ENCODE measurements at regions not wholly inside any gene's neighbourhood (a gene's known extent, or its start where the extent isn't known, plus 50 kb on each side); places are given as distances from the start of the nearest gene placed in this dataset.

DNA sequence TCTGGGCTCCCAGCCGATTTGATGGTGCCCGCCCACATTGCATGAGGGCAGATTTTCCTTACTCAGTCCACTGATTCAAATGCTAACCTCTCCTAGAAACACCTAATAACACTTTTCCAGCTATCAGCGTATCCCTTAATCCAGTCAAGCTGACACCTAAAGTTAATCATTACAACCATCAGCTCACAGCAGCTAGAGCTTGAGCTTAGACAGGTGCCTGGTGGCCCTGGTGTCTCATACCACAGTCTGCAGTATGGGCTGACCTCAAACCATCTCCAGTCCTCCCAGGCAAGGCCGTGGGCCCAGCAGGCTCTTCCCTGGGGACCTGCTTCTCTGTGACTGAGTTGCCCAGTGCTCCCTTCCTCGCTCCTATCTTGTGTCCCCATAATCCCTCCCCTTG, 174.4 kb upstream of the NECTIN1 start:
- DNase-seq = no peak

DNA sequence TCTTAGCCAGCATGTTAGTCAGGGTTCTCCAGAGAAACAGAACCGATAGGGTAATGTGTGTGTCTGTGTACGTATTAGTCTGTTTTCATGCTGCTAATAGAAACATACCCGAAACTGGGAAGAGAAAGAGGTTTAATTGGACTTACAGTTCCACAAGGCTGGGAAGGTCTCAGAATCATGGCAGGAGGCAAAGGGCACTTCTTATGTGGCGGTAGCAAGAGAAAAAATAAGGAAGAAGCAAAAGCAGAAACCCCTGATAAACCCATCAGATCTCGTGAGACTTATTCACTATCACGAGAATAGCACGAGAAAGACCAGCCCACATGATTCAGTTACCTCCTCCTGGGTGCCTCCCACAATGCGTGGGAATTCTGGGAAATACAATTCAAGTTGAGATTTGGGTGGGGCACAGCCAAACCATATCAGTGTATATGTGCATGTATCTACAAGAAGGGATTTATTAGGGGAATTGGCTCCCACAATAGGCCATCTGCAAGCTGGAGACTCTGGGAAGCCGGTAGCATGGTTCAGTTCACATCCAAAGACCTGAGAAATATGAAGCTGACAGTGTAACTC, 173.7 kb upstream of the NECTIN1 start:
- no peak for DNase-seq

DNA sequence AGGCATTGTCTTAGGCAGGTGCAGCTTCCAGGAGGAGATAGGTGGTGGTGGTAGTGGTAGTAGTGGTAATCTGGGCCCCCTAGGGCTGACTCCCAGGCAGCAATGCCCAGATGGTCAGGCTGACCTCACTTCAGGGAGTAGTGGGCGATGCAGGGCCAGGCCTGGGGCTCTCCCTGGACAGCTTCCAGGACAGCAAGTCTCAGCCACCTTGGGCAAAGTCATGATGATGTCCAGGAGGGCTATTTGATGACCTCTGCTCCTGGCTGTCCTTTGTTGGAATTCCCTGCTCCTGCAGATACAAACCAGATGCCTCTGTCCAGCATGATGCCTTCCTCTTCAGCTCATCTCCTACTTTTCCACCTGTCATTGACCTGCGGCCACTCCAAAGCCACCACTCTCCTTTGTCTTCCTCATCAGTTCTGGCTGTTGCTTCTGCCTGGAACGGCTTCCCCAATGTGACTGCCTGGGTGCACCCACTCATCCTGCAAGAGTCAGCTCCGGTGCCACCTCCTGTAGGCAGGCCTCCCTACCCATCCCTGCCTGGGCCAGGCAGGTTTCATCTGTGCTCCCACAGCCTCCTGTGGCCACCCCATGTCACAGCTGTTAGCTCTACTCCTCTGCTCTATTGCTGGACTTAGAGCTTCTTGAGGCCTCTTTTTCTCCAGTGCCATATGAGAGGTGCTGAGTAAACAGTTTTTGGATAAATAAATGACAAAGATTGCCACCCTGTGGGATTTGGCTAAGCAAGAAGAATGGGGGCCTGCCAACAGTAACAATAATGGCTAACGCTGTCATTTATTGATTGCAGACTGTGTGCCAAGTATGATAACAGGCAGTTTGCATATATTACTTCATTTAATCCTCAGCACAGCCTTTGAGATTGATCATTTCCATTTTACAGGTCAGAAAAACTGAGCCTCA, 172.9 kb upstream of the NECTIN1 start:
- no peak for DNase-seq

DNA sequence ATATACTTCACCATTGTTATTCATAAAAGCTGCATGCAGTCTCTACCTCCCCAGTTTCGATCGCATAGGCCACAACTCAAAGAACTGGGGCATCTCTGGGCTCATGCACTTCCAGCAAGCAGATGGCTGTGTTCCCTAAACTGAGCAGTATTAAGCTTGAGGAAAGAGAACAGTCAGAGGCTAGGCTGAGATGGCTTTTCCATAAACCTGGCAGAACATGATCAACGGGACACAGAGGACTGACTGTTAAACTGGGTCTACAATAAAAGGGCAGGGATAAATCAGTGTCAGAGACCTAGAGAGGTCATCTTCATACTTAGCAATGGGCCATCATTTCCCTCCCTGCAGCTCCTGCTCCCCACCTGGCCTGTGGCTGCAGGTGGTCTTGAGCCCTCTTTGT, 171.0 kb upstream of the NECTIN1 start:
- no peak for DNase-seq

DNA sequence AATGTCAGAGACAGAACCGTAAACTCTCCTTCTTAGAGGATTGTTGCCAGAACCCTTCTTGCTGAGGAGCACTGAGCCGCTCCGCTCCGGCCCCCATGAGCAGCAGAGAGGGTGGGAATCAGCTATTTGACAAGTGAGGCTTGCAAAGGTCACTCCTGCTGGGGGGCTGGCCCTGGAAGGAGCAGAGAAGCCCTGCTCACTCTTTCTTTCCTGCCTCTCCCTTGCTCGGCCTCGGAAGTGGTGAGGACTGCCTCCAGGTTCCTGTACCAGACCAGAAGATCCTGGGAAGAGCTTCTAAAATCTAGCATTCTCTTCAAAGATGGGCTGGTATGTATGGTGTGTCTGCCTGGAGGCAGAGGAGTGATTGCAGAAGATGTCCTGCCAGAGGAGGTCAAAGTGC, 168.6 kb upstream of the NECTIN1 start:
- DNase-seq = no peak

DNA sequence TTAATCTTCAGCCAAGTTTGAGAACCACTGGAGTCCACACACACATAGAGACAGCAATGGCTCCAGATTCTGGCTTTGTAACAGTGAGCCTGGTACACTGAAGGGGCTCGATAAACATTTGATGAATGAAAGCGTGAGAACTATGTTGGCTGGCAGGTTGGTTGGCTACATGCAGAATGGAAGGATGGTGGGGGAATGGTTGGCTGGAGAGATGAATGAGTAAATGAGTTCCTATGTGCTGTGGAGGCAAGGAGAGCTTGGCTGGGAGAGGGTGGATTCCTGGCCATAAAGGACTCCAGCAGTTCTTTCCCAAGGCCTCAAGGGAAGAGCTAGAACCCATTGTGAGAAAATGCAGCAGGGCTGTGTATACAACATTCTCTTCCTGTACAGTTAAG, 168.0 kb upstream of the NECTIN1 start:
- no peak for DNase-seq

DNA sequence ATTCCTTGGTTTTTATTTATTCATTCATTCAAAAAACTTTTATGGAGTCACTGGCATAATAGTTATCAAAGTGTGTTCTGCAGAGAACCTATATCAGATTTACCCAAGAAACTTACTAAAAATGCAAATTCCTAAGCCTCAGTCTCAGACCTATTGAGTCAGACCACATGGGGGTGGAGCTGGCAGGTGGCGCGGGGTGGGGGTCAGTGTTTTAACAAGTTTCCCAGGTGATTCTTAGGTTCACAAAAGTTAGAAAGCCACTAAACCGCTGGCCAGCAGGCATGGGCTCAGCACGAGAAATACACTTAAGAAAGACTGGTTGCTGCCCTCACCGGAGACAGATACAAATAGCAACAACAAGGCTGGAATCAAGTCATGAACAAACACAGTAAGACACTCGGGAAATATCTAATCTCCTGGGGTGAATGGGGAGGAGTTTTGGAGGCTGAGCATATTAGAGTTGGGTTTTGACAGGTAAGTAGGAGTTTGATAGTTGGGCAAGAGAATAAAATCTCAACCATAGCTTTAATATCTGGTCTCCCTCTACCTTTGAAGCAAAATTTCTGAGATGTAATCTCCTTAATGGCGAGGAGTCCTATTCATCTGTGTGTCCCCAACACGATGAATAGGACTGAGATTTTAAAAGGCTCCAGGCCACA, 167.5 kb upstream of the NECTIN1 start:
- DNase-seq = no peak

DNA sequence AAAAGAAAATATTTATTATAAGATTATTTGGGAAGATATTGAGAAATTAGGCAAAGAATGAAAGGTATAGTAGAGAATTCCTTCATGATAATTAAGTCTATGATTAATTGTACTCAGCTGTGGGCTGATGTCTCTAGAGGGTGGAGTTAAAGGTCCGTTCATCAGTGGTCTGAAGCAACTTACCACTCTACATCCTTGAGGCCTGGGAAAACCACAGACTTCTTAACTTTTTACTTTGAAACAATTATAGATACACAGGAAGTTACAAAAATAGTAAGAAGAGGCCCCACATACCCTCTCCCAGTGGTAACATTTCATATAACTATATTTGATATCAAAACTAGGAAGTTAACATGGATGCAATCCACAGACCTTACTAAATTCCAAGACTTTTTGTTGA, 167.0 kb upstream of the NECTIN1 start:
- no peak for DNase-seq

DNA sequence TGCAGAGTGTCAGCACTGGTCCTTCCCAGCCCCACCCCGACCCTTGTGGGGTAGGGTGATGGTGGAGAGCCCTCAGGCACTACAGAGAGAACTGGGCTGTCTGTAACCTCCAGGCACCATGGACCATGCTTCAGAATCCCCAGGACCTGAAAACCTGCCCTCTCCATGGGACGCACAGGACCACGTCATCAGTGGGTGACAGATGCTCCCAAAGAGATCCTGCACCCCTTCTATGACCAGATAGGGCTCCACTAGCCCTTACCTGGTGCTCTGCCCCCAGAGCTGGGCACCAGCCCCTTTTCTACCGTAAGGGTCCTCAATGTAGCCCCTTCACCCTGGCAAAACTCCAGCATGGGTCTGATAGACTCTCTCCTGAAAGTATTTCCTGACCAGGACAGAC, 165.9 kb upstream of the NECTIN1 start:
- no peak for DNase-seq

DNA sequence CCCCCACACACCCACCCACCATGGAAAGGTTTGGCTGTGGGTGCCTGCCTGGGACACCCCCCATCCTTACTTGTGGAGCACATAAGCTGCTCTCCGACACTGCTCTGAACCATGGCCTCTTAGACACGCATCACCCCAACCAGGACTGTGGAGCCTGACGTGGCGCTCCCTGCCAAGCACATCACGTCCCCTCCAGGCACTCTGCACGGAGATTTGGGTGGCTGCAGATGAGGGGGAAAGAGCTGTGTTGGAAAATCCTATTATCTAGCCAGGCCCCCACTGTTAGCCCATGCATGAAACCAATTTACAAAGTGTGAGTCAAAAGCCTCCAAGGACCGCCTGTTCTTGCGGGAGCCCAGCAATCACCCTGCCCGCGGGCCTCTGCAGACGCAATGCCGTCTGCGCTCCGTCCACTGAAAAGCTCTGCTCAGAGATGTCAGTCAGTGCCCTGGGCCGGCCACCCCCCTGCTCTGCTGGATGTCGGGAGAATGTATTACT, 163.4 kb upstream of the NECTIN1 start:
- no peak for DNase-seq

DNA sequence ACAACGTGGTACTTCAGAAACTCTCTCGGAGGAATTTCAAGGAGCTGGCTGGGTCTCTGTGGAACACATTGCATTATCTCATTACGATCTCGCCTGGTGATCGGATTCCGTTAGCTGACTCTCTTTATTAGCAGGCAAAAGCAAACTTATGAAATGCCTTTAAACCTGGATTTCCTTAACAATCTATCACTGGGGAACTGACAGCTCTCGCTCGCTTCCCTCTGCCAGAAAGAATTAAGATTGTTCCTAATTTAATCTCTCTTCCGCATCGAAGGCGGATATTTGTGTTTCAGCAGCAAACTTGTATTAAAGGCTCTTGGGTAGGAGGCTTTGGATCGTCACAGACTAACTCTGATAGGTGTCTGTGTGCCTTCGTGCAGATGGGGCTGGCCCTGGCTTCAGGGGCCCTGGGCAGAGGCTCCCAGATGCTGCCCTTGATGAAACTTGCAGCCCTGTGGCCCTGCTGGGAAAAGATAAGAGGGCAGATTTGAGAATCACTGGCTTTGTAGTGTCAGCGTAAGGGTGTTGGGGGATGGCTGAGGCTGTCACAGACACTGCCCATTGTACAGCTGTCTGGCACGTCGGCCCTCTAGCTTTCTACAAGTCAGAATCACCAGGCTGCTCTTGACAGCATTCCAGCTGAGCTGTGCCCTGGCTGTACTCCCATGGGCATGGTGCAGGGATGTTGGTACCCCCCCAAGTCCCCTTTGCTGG, 162.2 kb upstream of the NECTIN1 start:
- DNase-seq = peak; percentile 75

DNA sequence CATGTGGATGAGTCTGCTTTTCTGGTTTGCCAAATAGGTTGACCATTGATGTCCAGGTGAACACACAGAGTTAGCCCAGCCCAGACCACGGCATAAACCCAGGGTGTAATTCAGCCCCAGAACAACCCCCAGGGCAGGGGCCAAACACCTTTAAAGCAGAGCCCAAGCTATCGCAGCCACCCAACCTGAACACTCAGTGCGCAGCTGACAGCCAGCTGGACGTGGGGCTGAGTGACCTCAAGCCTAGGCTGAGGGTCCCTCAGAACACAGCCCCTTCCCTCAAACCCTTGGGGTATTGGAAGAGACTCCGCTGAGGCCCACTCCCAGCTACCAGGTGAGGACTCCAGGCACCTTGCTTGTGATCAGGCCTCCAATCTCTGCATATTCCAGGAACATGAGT, 161.5 kb upstream of the NECTIN1 start:
- DNase-seq = no peak

DNA sequence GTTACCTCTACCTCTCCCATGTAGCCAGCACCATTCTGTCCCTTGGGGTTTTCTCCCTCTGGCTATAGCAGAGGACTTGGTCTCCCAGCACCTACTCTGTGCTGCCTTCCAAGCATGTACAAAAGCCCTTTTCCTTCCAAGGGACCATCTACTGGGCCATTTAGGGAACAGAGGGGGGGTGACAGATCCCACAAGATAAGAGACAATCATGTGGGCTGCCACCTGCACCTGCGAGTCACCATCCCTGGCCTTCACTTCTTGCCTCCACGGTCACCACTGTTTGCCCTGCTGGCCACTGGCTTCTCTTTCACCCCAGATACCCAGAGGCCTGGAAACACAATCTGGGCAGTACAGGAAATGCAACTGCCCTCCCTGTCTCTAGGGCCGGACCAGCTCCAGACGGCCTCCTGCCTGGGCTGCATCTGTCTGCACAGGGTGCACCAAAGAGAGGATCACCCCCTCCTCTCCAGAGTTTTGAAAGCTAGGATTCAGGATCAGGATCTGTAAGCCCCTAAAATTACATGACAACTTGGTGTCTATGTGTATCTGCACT, 160.8 kb upstream of the NECTIN1 start:
- DNase-seq = no peak

DNA sequence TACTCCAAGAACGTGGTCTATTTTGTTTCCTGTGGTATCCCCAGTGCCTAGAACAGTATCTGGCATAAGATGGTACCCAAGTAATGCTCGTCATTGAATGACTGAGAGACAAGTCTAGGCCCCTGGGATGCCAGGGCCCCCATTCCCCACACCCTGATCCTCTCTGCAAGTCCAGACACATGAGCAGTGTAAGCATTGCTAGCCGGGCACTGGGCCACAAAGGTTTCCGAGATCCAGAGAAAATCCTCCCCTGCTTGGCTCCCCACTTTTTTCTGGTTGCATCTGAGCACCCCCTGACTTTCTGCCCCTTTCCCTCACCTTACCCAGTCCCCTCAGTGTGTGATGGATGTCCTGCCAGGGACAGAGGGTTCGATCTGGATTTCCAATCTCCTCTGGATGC, 160.1 kb upstream of the NECTIN1 start:
- no peak for DNase-seq

DNA sequence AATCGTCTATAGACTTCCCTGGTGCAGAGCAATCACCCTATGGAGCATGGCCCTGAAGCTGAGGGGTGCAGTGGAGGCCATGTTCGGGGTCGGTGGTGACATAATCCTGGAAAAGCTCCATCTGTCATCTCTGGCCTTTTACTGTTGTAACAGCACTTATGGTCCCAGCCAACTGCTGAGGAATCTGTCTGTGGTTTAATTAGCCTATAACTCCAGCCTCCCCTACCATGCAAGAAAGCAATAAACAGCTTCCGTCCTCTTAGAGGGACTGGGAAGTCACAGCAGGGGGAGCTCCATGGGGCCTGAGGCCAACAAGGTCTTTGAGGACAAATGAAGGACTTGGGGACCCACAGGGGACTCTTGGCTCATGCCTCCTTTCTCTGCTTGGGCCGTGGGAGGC, 159.1 kb upstream of the NECTIN1 start:
- no peak for DNase-seq

DNA sequence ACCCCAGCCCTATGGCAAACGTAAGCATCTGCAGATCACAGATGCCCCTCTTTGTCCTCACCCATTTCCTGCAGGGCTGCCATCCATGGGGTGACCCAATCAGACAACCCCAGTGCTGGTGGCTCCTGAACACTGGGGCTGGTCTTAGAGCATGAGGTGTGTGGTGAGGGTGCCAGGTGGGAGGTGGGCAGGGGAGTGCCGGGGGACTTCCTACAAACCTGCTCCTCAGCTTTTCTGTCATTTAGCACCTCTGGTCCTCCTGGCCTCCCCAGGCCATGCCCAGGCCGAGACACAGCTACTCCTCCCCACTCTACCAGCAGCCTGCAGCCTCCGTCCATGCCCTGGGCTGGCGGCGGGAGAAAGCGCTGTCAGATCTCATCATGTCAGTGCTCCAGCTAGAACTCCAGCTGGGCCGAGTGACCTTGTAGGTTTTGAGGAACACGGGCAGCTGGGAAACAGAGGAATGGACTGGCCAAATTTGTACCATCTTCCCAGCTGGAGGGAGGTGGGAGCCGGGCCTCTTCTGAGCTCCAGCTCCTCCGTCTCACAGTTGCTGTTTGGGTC, 157.7 kb upstream of the NECTIN1 start:
- DNase-seq = no peak

DNA sequence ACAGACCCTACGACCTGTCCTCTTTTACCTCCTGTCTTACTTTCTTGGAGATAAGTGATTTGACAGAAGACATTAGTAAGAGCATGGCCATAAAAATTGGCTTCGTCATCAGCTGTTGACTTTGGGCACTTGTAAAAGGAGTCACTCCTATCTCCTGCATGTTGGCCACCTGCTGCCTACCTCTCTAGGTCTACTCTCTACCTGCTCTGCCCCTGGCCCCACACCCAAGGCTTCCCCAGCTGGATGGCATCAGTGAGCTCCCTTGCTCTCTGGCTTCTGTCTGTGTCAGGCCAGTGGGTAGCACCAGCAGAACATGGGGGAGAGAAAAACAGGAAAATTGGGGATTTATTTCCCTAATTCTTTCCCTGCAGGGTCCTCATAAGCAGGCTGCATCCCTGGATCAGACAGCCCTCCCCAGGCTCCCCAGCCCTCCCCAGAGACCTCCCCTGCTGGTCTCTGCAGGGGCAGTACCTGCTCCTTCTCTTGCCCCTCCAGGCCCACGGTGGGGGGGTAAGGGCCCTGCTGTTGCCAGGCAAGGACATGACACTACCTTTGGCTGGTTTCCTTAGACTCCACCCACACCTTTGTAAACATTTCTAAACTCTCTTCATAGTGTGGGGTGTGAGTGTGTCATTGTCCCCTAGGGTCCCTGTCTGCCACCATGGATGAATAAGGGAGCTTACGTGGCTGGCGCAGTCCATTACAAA, 157.0 kb upstream of the NECTIN1 start:
- no peak for DNase-seq

DNA sequence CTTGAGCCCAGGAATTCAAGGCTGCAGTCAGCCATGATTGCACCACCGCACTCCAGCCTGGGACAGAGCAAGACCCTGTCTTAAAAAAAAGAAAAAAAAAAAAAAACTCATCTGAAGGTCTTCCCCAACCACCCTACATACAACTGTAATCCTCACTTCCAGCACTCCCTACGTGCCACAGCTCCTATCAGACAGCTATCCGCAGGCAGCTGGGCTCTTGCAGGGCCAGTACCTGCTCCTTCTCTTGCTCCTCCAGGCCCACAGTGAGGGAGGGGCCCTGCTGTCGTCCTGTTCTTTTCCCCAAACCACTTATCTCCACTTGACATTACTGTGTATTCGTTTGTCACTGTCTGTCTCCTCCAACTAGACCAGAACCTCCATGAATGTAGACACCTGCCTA, 156.1 kb upstream of the NECTIN1 start:
- DNase-seq = no peak

DNA sequence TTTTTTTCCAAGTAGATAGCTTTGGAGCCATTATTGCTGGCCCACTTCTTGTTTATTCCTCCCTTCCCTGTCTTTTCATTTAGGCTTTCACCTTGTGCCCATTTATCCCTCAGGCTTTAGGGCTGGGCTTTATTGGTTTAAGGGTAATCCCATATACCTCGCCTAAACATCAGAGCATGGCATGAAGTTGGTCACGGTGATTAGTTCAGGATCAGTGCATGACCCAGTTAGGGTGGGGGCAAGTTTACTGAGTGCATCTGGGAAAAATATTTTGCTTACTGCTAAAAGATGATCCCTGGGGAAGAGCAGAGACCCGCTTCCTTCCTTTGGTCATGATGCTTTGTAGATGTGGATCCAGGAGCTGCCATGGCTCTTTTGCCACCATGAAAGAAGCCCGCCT, 153.3 kb upstream of the NECTIN1 start:
- DNase-seq = no peak

DNA sequence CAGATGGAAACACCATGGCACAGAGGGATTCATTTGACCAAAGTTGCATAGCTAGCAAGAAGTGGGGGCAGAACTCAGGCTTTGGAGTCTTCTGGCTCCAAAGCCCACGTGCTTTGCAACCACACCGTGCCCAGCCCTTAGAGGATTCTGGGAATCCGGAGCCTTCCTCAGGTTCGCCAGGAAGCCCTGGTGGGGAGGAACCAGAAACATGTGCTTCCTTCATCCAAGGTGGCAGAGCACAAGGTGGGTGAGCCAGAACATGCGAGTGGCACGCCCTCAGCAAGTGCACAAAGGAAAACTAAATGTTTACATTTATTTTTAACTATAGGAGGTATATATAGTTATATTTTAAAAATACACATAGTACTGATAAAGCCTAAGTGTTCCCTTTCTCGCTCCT, 151.9 kb upstream of the NECTIN1 start:
- DNase-seq = no peak

DNA sequence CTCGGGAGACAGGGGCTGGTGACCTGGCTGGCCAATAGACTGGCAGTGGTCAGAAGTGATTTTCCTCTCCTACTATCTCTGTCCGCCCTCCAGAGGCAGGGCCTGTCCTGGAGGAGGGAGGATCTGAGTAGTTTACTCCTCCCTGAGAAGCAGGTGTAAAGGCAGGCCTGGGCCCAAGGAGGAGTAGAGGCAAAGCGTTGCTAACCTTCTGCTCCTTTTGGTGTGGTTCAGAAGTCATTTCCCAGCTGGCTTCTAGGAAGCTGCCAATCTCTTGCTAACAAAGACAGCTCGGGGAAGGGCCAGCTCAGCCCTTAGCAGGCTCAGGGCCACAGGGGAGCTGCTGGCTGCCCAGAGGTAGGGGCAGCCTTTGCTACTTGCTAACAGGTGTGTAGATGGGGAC, 151.1 kb upstream of the NECTIN1 start:
- no peak for DNase-seq

DNA sequence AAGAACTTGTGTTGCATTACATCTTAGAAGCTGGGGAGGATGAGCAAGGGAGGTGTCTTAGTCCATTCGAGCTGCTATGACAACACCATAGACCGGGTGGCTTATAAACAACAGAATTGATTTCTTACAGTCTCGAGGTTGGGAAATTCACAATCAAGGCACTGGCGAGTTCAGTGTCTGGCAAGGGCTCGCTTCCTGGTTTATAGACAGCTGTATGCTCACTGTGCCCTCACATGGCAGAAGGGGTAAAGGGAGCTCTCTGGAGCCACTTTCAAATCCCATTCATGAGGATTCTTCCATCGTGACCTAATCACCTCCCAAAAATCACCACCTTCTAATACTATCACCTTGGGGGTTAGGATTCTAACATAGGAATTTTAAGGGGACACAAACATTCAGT, 150.0 kb upstream of the NECTIN1 start:
- DNase-seq = peak; percentile 18
